ENCODE measurements at regions not wholly inside any gene's neighbourhood (a gene's known extent, or its start where the extent isn't known, plus 50 kb on each side); places are given as distances from the start of the nearest gene placed in this dataset.
A peak's percentile ranks its signal among the peaks of the same experiment; 100 is the strongest.

GRCh38 chr17:43319293-43320124 lies 79.3 kb upstream of the ARL4D start:
- Histone ChIP-seq H3F3A (ENCODE audit: low read depth) (no peaks in the 10 kb centered on the region), H3K9ac (no peak overlapping the region), H3K36me3 (no peaks in the 10 kb centered on the region), H4K20me1 (ENCODE audit: low read depth) (no peaks in the 10 kb centered on the region), H3K79me2 (ENCODE audit: low read depth) (no peaks in the 10 kb centered on the region), H3K4me2 (no peak overlapping the region), H2AFZ (replicated peaks) (no peak overlapping the region), H3K4me3 (no peak overlapping the region), H3K27me3 (no peaks in the 10 kb centered on the region), H3K9me3 (ENCODE audit: low read depth) (peaks cover 9% of the 10 kb centered on the region), H3K4me1 (no peaks in the 10 kb centered on the region), H3K27ac (no peak overlapping the region)
- Mint-ChIP-seq H3K4me1 (peaks cover 6% of the 10 kb centered on the region), H3K27me3 (ENCODE audit: insufficient read depth, low read depth) (peaks cover 5% of the 10 kb centered on the region), H3K36me3 (peaks cover 2% of the 10 kb centered on the region), H3K9me3 (peaks cover 33% of the 10 kb centered on the region), H3K4me3 (no peak overlapping the region), H3K27ac (no peak overlapping the region)
- DNase-seq (ENCODE audit: low spot score) = no peak
- TF ChIP-seq, protein P1, sequence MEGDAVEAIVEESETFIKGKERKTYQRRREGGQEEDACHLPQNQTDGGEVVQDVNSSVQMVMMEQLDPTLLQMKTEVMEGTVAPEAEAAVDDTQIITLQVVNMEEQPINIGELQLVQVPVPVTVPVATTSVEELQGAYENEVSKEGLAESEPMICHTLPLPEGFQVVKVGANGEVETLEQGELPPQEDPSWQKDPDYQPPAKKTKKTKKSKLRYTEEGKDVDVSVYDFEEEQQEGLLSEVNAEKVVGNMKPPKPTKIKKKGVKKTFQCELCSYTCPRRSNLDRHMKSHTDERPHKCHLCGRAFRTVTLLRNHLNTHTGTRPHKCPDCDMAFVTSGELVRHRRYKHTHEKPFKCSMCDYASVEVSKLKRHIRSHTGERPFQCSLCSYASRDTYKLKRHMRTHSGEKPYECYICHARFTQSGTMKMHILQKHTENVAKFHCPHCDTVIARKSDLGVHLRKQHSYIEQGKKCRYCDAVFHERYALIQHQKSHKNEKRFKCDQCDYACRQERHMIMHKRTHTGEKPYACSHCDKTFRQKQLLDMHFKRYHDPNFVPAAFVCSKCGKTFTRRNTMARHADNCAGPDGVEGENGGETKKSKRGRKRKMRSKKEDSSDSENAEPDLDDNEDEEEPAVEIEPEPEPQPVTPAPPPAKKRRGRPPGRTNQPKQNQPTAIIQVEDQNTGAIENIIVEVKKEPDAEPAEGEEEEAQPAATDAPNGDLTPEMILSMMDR (IDR thresholded peaks at IDR 0.05) = no peak
- TF ChIP-seq EZH2phosphoT487 (IDR thresholded peaks at IDR 0.05) = no peak
- no peak for TF ChIP-seq EZH2 (IDR thresholded peaks at IDR 0.05)

DNA sequence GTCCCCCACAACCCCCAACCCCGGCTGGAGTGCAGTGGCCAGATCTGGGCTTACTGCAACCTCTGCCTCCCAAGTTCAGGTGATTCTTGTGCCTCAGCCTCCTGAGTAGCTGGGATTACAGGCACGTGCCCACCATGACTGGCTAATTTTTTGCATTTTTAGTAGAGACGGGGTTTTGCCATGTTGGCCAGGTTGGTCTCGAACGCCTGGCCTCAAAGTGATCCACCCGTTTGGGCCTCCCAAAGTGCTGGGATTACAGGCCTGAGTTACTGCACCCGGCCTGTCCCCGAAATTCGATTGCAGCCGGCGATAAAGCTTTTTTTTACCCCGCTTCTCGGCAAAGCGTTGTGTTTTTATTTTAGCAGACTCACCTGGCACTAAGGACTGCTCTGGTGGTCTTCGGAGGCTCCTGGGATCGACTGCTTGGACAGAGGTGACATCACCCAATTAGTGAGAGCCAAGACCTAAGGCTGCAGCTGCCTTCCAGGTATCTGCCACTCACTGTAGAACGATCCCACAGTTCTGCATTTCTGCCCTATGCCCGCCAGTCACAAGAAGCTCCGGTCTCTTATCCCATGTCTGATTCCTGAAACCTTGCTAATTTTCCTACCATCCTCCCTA lies 82.2 kb upstream of the ARL4D start:
- Mint-ChIP-seq H3K36me3 (no peaks in the 10 kb centered on the region), H3K4me1 (peaks cover 3% of the 10 kb centered on the region), H3K27ac (no peak overlapping the region), H3K4me3 (no peak overlapping the region), H3K9me3 (peaks cover 29% of the 10 kb centered on the region), H3K27me3 (ENCODE audit: insufficient read depth, low read depth) (peaks cover 8% of the 10 kb centered on the region)
- TF ChIP-seq EZH2 (IDR thresholded peaks at IDR 0.05) = no peak
- TF ChIP-seq, protein P1 (IDR thresholded peaks at IDR 0.05) = no peak
- TF ChIP-seq EZH2phosphoT487 (IDR thresholded peaks at IDR 0.05) = no peak
- no peaks in the 10 kb centered on the region for H3K27me3 ChIP-seq
- H3K36me3 ChIP-seq = no peaks in the 10 kb centered on the region
- no peak overlapping the region for H3K9ac ChIP-seq
- peaks cover 9% of the 10 kb centered on the region for H3K9me3 ChIP-seq (ENCODE audit: low read depth)
- H3K79me2 ChIP-seq (ENCODE audit: low read depth) = no peaks in the 10 kb centered on the region
- H3F3A ChIP-seq (ENCODE audit: low read depth) = no peaks in the 10 kb centered on the region
- no peak overlapping the region for H3K4me3 ChIP-seq
- no peaks in the 10 kb centered on the region for H3K4me1 ChIP-seq
- H3K4me2 ChIP-seq = no peak overlapping the region
- no peak overlapping the region for H3K27ac ChIP-seq
- no peaks in the 10 kb centered on the region for H4K20me1 ChIP-seq (ENCODE audit: low read depth)
- DNase-seq (ENCODE audit: low spot score) = peak; percentile 47
- no peak overlapping the region for H2AFZ ChIP-seq (replicated peaks)

GRCh38 chr17:43315858-43316521 lies 82.2 kb upstream of the RNU2-1 start:
- H4K20me1 ChIP-seq (ENCODE audit: low read depth) = no peaks in the 10 kb centered on the region
- H3K36me3 Mint-ChIP-seq = no peaks in the 10 kb centered on the region
- H3K4me2 ChIP-seq = no peak overlapping the region
- H3K9me3 ChIP-seq (ENCODE audit: low read depth) = peaks cover 9% of the 10 kb centered on the region
- peaks cover 3% of the 10 kb centered on the region for H3K4me1 Mint-ChIP-seq
- no peak overlapping the region for H3K4me3 ChIP-seq
- no peak overlapping the region for H3K9ac ChIP-seq
- H3K27ac ChIP-seq = no peak overlapping the region
- H3K4me3 Mint-ChIP-seq = no peak overlapping the region
- no peaks in the 10 kb centered on the region for H3F3A ChIP-seq (ENCODE audit: low read depth)
- no peaks in the 10 kb centered on the region for H3K4me1 ChIP-seq
- TF ChIP-seq, protein P1 (IDR thresholded peaks at IDR 0.05) = no peak
- TF ChIP-seq EZH2phosphoT487 (IDR thresholded peaks at IDR 0.05) (no peak), EZH2 (IDR thresholded peaks at IDR 0.05) (no peak)
- no peak overlapping the region for H3K27ac Mint-ChIP-seq
- H3K27me3 Mint-ChIP-seq (ENCODE audit: insufficient read depth, low read depth) = peaks cover 8% of the 10 kb centered on the region
- H3K9me3 Mint-ChIP-seq = peaks cover 26% of the 10 kb centered on the region
- DNase-seq (ENCODE audit: low spot score) = no peak
- no peak overlapping the region for H2AFZ ChIP-seq (replicated peaks)
- H3K36me3 ChIP-seq = no peaks in the 10 kb centered on the region
- H3K79me2 ChIP-seq (ENCODE audit: low read depth) = no peaks in the 10 kb centered on the region
- no peaks in the 10 kb centered on the region for H3K27me3 ChIP-seq
